ENCODE measurements at regions not wholly inside any gene's neighbourhood (a gene's known extent, or its start where the extent isn't known, plus 50 kb on each side); places are given as distances from the start of the nearest gene placed in this dataset.

DNA sequence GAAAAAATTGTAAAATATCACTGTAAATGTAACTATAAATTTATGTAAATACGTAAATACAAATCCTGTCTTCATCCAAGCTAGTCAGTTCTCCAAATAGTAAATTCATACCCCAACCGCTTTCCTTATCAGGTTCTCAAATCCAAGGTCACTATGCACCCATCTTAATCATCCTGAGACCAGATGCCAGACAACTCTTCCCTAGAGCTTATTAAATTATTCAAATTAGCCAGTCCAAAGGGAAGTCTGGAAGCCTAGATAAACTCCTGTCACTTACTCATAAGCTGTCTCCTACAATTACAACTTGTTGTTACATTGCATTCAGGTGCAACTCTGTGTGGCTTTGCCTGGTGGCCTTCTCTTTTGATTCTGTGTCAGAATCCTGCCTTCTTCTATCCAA, 836.1 kb upstream of the PCDH20 start:
- DNase-seq (ENCODE audit: low spot score) = no peak
- Mint-ChIP-seq H3K27ac (ENCODE audit: unreplicated experiment) (no peak overlapping the region), H3K4me1 (ENCODE audit: low read depth) (peaks cover 15% of the 10 kb centered on the region), H3K36me3 (ENCODE audit: low read depth) (no peaks in the 10 kb centered on the region), H3K4me3 (ENCODE audit: unreplicated experiment) (no peak overlapping the region), H3K9me3 (ENCODE audit: low read depth) (peaks cover 2% of the 10 kb centered on the region), H3K27me3 (ENCODE audit: low read depth) (no peaks in the 10 kb centered on the region)
- TF ChIP-seq CTCF (IDR thresholded peaks at IDR 0.05) = no peak

GRCh38 chr13:62250501-62251201, 835.0 kb upstream of the PCDH20 start:
- Mint-ChIP-seq H3K4me3 (ENCODE audit: unreplicated experiment) (peak overlapping the region; percentile 12), H3K36me3 (ENCODE audit: low read depth) (no peaks in the 10 kb centered on the region), H3K27ac (ENCODE audit: unreplicated experiment) (no peak overlapping the region), H3K9me3 (ENCODE audit: low read depth) (peaks cover 2% of the 10 kb centered on the region), H3K27me3 (ENCODE audit: low read depth) (no peaks in the 10 kb centered on the region), H3K4me1 (ENCODE audit: low read depth) (peaks cover 15% of the 10 kb centered on the region)
- TF ChIP-seq CTCF (IDR thresholded peaks at IDR 0.05) = no peak
- DNase-seq (ENCODE audit: low spot score) = no peak

DNA sequence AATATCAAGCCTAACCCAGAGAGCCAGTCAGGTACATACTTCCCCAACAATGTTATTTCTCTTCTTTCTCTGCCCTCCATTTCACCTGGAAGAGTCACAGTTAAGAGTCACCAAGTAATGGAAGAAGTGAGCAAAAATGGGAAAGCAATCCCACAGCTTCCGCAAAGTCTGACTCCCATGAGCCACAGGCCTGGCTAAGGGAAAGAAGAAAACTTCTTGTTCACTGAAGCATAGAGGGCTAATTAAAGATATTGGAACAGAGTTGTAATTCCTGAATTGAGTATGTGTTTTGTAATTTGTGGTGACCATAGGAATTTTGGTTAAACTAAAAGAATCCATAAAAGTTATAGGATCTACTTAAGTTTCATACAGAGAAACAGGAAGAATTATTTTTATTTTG, 830.9 kb upstream of the PCDH20 start:
- no peak for TF ChIP-seq CTCF (IDR thresholded peaks at IDR 0.05)
- no peak overlapping the region for H3K27ac Mint-ChIP-seq (ENCODE audit: unreplicated experiment)
- peaks cover 15% of the 10 kb centered on the region for H3K4me1 Mint-ChIP-seq (ENCODE audit: low read depth)
- no peaks in the 10 kb centered on the region for H3K36me3 Mint-ChIP-seq (ENCODE audit: low read depth)
- DNase-seq (ENCODE audit: low spot score) = no peak
- H3K9me3 Mint-ChIP-seq (ENCODE audit: low read depth) = no peaks in the 10 kb centered on the region
- H3K27me3 Mint-ChIP-seq (ENCODE audit: low read depth) = no peaks in the 10 kb centered on the region
- H3K4me3 Mint-ChIP-seq (ENCODE audit: unreplicated experiment) = no peak overlapping the region

DNA sequence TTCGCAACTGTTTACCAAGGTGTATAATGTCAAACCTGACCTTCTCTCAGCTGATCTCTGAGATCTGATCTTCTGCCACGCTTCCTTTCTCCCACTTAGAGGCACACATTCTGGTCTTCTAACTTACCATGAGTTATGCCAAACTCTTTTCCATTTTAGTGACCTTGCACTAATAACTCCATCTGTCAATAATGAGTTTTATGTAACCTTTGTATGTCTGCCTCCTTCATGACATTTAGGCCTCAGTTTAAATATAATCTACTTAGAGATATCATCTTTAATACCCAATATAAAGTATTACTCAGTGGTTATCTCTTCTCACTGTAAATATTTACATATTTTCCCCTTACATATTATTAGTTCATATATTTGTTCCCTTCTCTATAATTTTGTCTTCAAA, 827.5 kb upstream of the PCDH20 start:
- Mint-ChIP-seq H3K4me3 (ENCODE audit: unreplicated experiment) (no peak overlapping the region), H3K4me1 (ENCODE audit: low read depth) (no peaks in the 10 kb centered on the region), H3K27me3 (ENCODE audit: low read depth) (no peaks in the 10 kb centered on the region), H3K9me3 (ENCODE audit: low read depth) (no peaks in the 10 kb centered on the region), H3K36me3 (ENCODE audit: low read depth) (no peaks in the 10 kb centered on the region), H3K27ac (ENCODE audit: unreplicated experiment) (no peak overlapping the region)
- TF ChIP-seq CTCF (IDR thresholded peaks at IDR 0.05) = no peak
- DNase-seq (ENCODE audit: low spot score) = no peak

- Mint-ChIP-seq H3K9me3 (ENCODE audit: low read depth) (no peaks in the 10 kb centered on the region), H3K27me3 (ENCODE audit: low read depth) (no peaks in the 10 kb centered on the region), H3K27ac (ENCODE audit: unreplicated experiment) (no peak overlapping the region), H3K4me1 (ENCODE audit: low read depth) (peaks cover 12% of the 10 kb centered on the region), H3K36me3 (ENCODE audit: low read depth) (no peaks in the 10 kb centered on the region), H3K4me3 (ENCODE audit: unreplicated experiment) (no peak overlapping the region)
- no peak for TF ChIP-seq CTCF (IDR thresholded peaks at IDR 0.05)
- no peak for DNase-seq (ENCODE audit: low spot score)
Observed at GRCh38 chr13:62234780-62235440, 819.3 kb upstream of the PCDH20 start.
